ENCODE measurements at regions not wholly inside any gene's neighbourhood (a gene's known extent, or its start where the extent isn't known, plus 50 kb on each side); places are given as distances from the start of the nearest gene placed in this dataset.

DNA sequence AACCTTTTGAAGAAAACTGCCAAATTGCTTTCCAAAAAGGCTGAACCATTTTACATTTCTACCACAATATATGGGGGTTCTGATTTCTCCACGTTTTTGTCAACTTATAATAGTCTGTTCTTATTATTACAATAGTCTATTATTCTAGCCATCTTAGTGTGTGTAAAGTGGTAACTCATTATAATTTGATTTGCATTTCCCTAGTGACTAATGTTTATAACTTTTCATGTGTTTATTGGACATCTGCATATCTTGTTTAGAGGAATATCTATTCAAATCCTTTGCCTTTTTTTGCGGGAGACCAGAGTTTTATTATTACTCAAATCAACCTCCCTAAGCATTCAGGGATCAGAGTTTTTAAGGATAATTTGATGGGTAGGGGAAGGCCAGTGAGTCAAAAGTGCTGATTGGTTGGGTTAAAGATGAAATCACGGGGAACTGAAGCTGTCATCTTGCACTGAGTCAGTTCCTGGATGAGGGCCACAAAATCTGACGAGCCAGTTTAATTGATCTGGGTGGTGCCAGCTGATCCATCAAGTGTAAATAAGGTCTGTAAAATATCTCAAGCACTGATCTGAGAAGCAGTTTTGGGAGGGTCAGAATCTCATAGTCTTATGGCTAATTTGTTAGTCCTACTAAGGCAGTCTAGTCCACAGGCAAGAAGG lies 303.4 kb upstream of the NCKAP5 start:
- TF ChIP-seq, protein P1, sequence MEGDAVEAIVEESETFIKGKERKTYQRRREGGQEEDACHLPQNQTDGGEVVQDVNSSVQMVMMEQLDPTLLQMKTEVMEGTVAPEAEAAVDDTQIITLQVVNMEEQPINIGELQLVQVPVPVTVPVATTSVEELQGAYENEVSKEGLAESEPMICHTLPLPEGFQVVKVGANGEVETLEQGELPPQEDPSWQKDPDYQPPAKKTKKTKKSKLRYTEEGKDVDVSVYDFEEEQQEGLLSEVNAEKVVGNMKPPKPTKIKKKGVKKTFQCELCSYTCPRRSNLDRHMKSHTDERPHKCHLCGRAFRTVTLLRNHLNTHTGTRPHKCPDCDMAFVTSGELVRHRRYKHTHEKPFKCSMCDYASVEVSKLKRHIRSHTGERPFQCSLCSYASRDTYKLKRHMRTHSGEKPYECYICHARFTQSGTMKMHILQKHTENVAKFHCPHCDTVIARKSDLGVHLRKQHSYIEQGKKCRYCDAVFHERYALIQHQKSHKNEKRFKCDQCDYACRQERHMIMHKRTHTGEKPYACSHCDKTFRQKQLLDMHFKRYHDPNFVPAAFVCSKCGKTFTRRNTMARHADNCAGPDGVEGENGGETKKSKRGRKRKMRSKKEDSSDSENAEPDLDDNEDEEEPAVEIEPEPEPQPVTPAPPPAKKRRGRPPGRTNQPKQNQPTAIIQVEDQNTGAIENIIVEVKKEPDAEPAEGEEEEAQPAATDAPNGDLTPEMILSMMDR (IDR thresholded peaks at IDR 0.05; ENCODE audit: control extremely low read depth in 1 of 3, insufficient read depth in 1 of 3, low read depth in 1 of 3, low read length in 3 of 3), result no peak
- no peak for TF ChIP-seq RNF2 (IDR thresholded peaks at IDR 0.05; ENCODE audit: borderline replicate concordance, low read depth, low read length, missing control alignments, poor library complexity, severe bottlenecking)
- TF ChIP-seq CHD2 (IDR thresholded peaks at IDR 0.05; ENCODE audit: low read length), result no peak
- no peak for TF ChIP-seq MAFK (IDR thresholded peaks at IDR 0.05; ENCODE audit: low read depth, low read length)
- no peak for TF ChIP-seq EZH2 (IDR thresholded peaks at IDR 0.05; ENCODE audit: low read depth, low read length, severe bottlenecking)
- TF ChIP-seq JUN (IDR thresholded peaks at IDR 0.05; ENCODE audit: low read depth, low read length), result no peak
- no peak for TF ChIP-seq EGR1 (IDR thresholded peaks at IDR 0.05; ENCODE audit: borderline replicate concordance, low read depth, low read length)

Measured in H1 (cell line).